ENCODE measurements at regions not wholly inside any gene's neighbourhood (a gene's known extent, or its start where the extent isn't known, plus 50 kb on each side); places are given as distances from the start of the nearest gene placed in this dataset.

GRCh38 chr10:131638049-131638879 is 262.5 kb upstream of the PPP2R2D start:
- DNase-seq = no peak

- DNase-seq = no peak
Measured at GRCh38 chr10:131638880-131639278, 261.9 kb upstream of the PPP2R2D start.

GRCh38 chr10:131640045-131640644 is 260.7 kb upstream of the PPP2R2D start:
- no peak for DNase-seq

- no peak for DNase-seq
Measured at GRCh38 chr10:131641231-131641630, 259.6 kb upstream of the PPP2R2D start.

- no peak for DNase-seq
Measured at GRCh38 chr10:131641898-131642297, 258.9 kb upstream of the PPP2R2D start.

- no peak for DNase-seq
Measured at GRCh38 chr10:131642966-131643365, 257.8 kb upstream of the PPP2R2D start.

- DNase-seq = no peak
Measured at GRCh38 chr10:131644289-131644688, 256.5 kb upstream of the PPP2R2D start.

GRCh38 chr10:131644864-131645658 is 255.7 kb upstream of the PPP2R2D start:
- no peak for DNase-seq

GRCh38 chr10:131645756-131646155 is 255.1 kb upstream of the PPP2R2D start:
- no peak for DNase-seq

GRCh38 chr10:131646551-131647525 is 254.0 kb upstream of the PPP2R2D start:
- no peak for DNase-seq

GRCh38 chr10:131647789-131648188 is 253.0 kb upstream of the PPP2R2D start:
- no peak for DNase-seq

GRCh38 chr10:131648386-131649020 is 252.3 kb upstream of the PPP2R2D start:
- DNase-seq = no peak

GRCh38 chr10:131649617-131650016 is 251.2 kb upstream of the PPP2R2D start:
- DNase-seq = no peak

GRCh38 chr10:131650169-131650705 is 250.6 kb upstream of the PPP2R2D start:
- DNase-seq = no peak

- no peak for DNase-seq
Measured at GRCh38 chr10:131650771-131651673, 249.8 kb upstream of the PPP2R2D start.

GRCh38 chr10:131651674-131652437 is 249.0 kb upstream of the PPP2R2D start:
- DNase-seq = no peak

GRCh38 chr10:131652438-131653139 is 248.2 kb upstream of the PPP2R2D start:
- no peak for DNase-seq

GRCh38 chr10:131653140-131653539 is 247.7 kb upstream of the PPP2R2D start:
- DNase-seq = no peak
